ENCODE measurements at regions not wholly inside any gene's neighbourhood (a gene's known extent, or its start where the extent isn't known, plus 50 kb on each side); places are given as distances from the start of the nearest gene placed in this dataset.

GRCh38 chr4:96126227-96126626, 286.3 kb downstream of the PDHA2 start:
- Histone ChIP-seq H3K27ac (ENCODE audit: low read depth, low read length) (no peak overlapping the region), H3K4me3 (ENCODE audit: low read length in 2 of 2) (no peak overlapping the region), H3K4me1 (ENCODE audit: insufficient read depth, low read length) (no peaks in the 10 kb centered on the region), H3K36me3 (ENCODE audit: insufficient read depth, low read length) (no peaks in the 10 kb centered on the region), H3K27me3 (ENCODE audit: insufficient read depth, low read length) (no peaks in the 10 kb centered on the region), H3K9me3 (ENCODE audit: control insufficient read depth in 1 of 2, low read length in 2 of 2) (no peaks in the 10 kb centered on the region)
- ChIA-PET POLR2A (ENCODE audit: partially characterized antibody) (no interaction called here), CTCF (ENCODE audit: partially characterized antibody) (no interaction called here)
- no peak overlapping the region for H3K27ac Mint-ChIP-seq
- peaks cover 0 to 6% (median 0%) of the 10 kb centered on the region in 8 donors for H3K9me3 Mint-ChIP-seq
- no peak for DNase-seq
- no peaks in the 10 kb centered on the region for H3K36me3 Mint-ChIP-seq
- intact Hi-C loops (cut with micrococcal nuclease) = no loop called here
- H3K4me3 Mint-ChIP-seq = no peak overlapping the region
- no peaks in the 10 kb centered on the region for H3K27me3 Mint-ChIP-seq
- no peaks in the 10 kb centered on the region for H3K4me1 Mint-ChIP-seq

- H3K4me3 Mint-ChIP-seq = no peak overlapping the region
- Histone ChIP-seq H3K27me3 (ENCODE audit: insufficient read depth, low read length) (no peaks in the 10 kb centered on the region), H3K4me3 (ENCODE audit: low read length in 2 of 2) (no peak overlapping the region), H3K9me3 (ENCODE audit: control insufficient read depth in 1 of 2, low read length in 2 of 2) (no peaks in the 10 kb centered on the region), H3K27ac (ENCODE audit: low read depth, low read length) (no peak overlapping the region), H3K36me3 (ENCODE audit: insufficient read depth, low read length) (no peaks in the 10 kb centered on the region), H3K4me1 (ENCODE audit: insufficient read depth, low read length) (no peaks in the 10 kb centered on the region)
- ChIA-PET POLR2A (ENCODE audit: partially characterized antibody) (no interaction called here), CTCF (ENCODE audit: partially characterized antibody) (no interaction called here)
- no peaks in the 10 kb centered on the region for H3K4me1 Mint-ChIP-seq
- H3K27ac Mint-ChIP-seq = no peak overlapping the region
- peaks cover 0 to 3% (median 0%) of the 10 kb centered on the region in 8 donors for H3K9me3 Mint-ChIP-seq
- DNase-seq = no peak
- H3K36me3 Mint-ChIP-seq = no peaks in the 10 kb centered on the region
- intact Hi-C loops (cut with micrococcal nuclease) = no loop called here
- H3K27me3 Mint-ChIP-seq = no peaks in the 10 kb centered on the region
These were observed 291.3 kb downstream of the PDHA2 start for GRCh38 chr4:96131186-96131585.

GRCh38 chr4:96134806-96135205, 294.9 kb downstream of the PDHA2 start:
- Mint-ChIP-seq H3K4me1 (no peaks in the 10 kb centered on the region), H3K36me3 (no peaks in the 10 kb centered on the region), H3K9me3 (peaks cover 0 to 3% (median 0%) of the 10 kb centered on the region in 8 donors), H3K27ac (no peak overlapping the region), H3K4me3 (no peak overlapping the region), H3K27me3 (no peaks in the 10 kb centered on the region)
- Histone ChIP-seq H3K27ac (ENCODE audit: low read depth, low read length) (no peak overlapping the region), H3K4me3 (ENCODE audit: low read length in 2 of 2) (no peak overlapping the region), H3K4me1 (ENCODE audit: insufficient read depth, low read length) (no peaks in the 10 kb centered on the region), H3K27me3 (ENCODE audit: insufficient read depth, low read length) (no peaks in the 10 kb centered on the region), H3K36me3 (ENCODE audit: insufficient read depth, low read length) (no peaks in the 10 kb centered on the region), H3K9me3 (ENCODE audit: control insufficient read depth in 1 of 2, low read length in 2 of 2) (no peaks in the 10 kb centered on the region)
- no peak for DNase-seq
- ChIA-PET CTCF (ENCODE audit: partially characterized antibody) (no interaction called here), POLR2A (ENCODE audit: partially characterized antibody) (no interaction called here)
- intact Hi-C loops (cut with micrococcal nuclease) = no loop called here

GRCh38 chr4:96136056-96136455, 296.2 kb downstream of the PDHA2 start:
- Mint-ChIP-seq H3K4me3 (no peak overlapping the region), H3K36me3 (no peaks in the 10 kb centered on the region), H3K4me1 (no peaks in the 10 kb centered on the region), H3K27me3 (no peaks in the 10 kb centered on the region), H3K9me3 (peaks cover 0 to 3% (median 0%) of the 10 kb centered on the region in 8 donors), H3K27ac (no peak overlapping the region)
- H3K4me3 ChIP-seq (ENCODE audit: low read length in 2 of 2) = no peak overlapping the region
- ChIA-PET CTCF (ENCODE audit: partially characterized antibody) (no interaction called here), POLR2A (ENCODE audit: partially characterized antibody) (no interaction called here)
- no peak for DNase-seq
- no peaks in the 10 kb centered on the region for H3K9me3 ChIP-seq (ENCODE audit: control insufficient read depth in 1 of 2, low read length in 2 of 2)
- H3K4me1 ChIP-seq (ENCODE audit: insufficient read depth, low read length) = no peaks in the 10 kb centered on the region
- intact Hi-C loops (cut with micrococcal nuclease) = no loop called here
- no peaks in the 10 kb centered on the region for H3K27me3 ChIP-seq (ENCODE audit: insufficient read depth, low read length)
- H3K36me3 ChIP-seq (ENCODE audit: insufficient read depth, low read length) = no peaks in the 10 kb centered on the region
- H3K27ac ChIP-seq (ENCODE audit: low read depth, low read length) = no peak overlapping the region

- H3K27ac ChIP-seq (ENCODE audit: low read depth, low read length) = no peak overlapping the region
- H3K27me3 Mint-ChIP-seq = no peaks in the 10 kb centered on the region
- ChIA-PET POLR2A (ENCODE audit: partially characterized antibody) (no interaction called here), CTCF (ENCODE audit: partially characterized antibody) (no interaction called here)
- H3K36me3 Mint-ChIP-seq = no peaks in the 10 kb centered on the region
- no peaks in the 10 kb centered on the region for H3K4me1 ChIP-seq (ENCODE audit: insufficient read depth, low read length)
- H3K4me1 Mint-ChIP-seq = no peaks in the 10 kb centered on the region
- DNase-seq = no peak
- intact Hi-C loops (cut with micrococcal nuclease) = no loop called here
- no peaks in the 10 kb centered on the region for H3K36me3 ChIP-seq (ENCODE audit: insufficient read depth, low read length)
- H3K9me3 Mint-ChIP-seq = peaks cover 0 to 5% (median 0%) of the 10 kb centered on the region in 8 donors
- H3K4me3 Mint-ChIP-seq = no peak overlapping the region
- no peaks in the 10 kb centered on the region for H3K9me3 ChIP-seq (ENCODE audit: control insufficient read depth in 1 of 2, low read length in 2 of 2)
- no peak overlapping the region for H3K27ac Mint-ChIP-seq
- H3K4me3 ChIP-seq (ENCODE audit: low read length in 2 of 2) = no peak overlapping the region
- no peaks in the 10 kb centered on the region for H3K27me3 ChIP-seq (ENCODE audit: insufficient read depth, low read length)
These were observed 299.5 kb downstream of the PDHA2 start for GRCh38 chr4:96139251-96139929.

- H3K27ac ChIP-seq (ENCODE audit: low read depth, low read length) = no peak overlapping the region
- intact Hi-C loops (cut with micrococcal nuclease) = no loop called here
- H3K4me3 Mint-ChIP-seq = no peak overlapping the region
These were observed 305.7 kb downstream of the PDHA2 start for GRCh38 chr4:96145601-96146000.

GRCh38 chr4:96146686-96147085, 306.8 kb downstream of the PDHA2 start:
- Mint-ChIP-seq H3K27ac (no peak overlapping the region), H3K9me3 (peaks cover 0 to 5% (median 0%) of the 10 kb centered on the region in 8 donors), H3K4me1 (no peaks in the 10 kb centered on the region), H3K4me3 (no peak overlapping the region), H3K36me3 (no peaks in the 10 kb centered on the region), H3K27me3 (no peaks in the 10 kb centered on the region)
- no peaks in the 10 kb centered on the region for H3K27me3 ChIP-seq (ENCODE audit: insufficient read depth, low read length)
- DNase-seq = no peak
- ChIA-PET POLR2A (ENCODE audit: partially characterized antibody) (no interaction called here), CTCF (ENCODE audit: partially characterized antibody) (no interaction called here)
- no peaks in the 10 kb centered on the region for H3K4me1 ChIP-seq (ENCODE audit: insufficient read depth, low read length)
- H3K9me3 ChIP-seq (ENCODE audit: control insufficient read depth in 1 of 2, low read length in 2 of 2) = no peaks in the 10 kb centered on the region
- no peaks in the 10 kb centered on the region for H3K36me3 ChIP-seq (ENCODE audit: insufficient read depth, low read length)
- no peak overlapping the region for H3K27ac ChIP-seq (ENCODE audit: low read depth, low read length)
- no peak overlapping the region for H3K4me3 ChIP-seq (ENCODE audit: low read length in 2 of 2)
- intact Hi-C loops (cut with micrococcal nuclease) = no loop called here

More at GRCh38 chr4:96145601-96146000, 305.7 kb downstream of the PDHA2 start:
- Histone ChIP-seq H3K36me3 (ENCODE audit: insufficient read depth, low read length) (no peaks in the 10 kb centered on the region), H3K27me3 (ENCODE audit: insufficient read depth, low read length) (no peaks in the 10 kb centered on the region), H3K9me3 (ENCODE audit: control insufficient read depth in 1 of 2, low read length in 2 of 2) (no peaks in the 10 kb centered on the region), H3K4me1 (ENCODE audit: insufficient read depth, low read length) (no peaks in the 10 kb centered on the region), H3K4me3 (ENCODE audit: low read length in 2 of 2) (no peak overlapping the region)
- Mint-ChIP-seq H3K27ac (no peak overlapping the region), H3K36me3 (no peaks in the 10 kb centered on the region), H3K4me1 (no peaks in the 10 kb centered on the region), H3K9me3 (peaks cover 0 to 5% (median under 1%) of the 10 kb centered on the region in 8 donors), H3K27me3 (no peaks in the 10 kb centered on the region)
- no peak for DNase-seq
- ChIA-PET POLR2A (ENCODE audit: partially characterized antibody) (no interaction called here), CTCF (ENCODE audit: partially characterized antibody) (no interaction called here)

- H3K4me3 Mint-ChIP-seq = no peak overlapping the region
- intact Hi-C loops (cut with micrococcal nuclease) = no loop called here
- POLR2A ChIA-PET (ENCODE audit: partially characterized antibody) = no interaction called here
These were observed 310.0 kb downstream of the PDHA2 start for GRCh38 chr4:96149894-96150293.

More at GRCh38 chr4:96149894-96150293, 310.0 kb downstream of the PDHA2 start:
- Histone ChIP-seq H3K27me3 (ENCODE audit: insufficient read depth, low read length) (no peaks in the 10 kb centered on the region), H3K9me3 (ENCODE audit: control insufficient read depth in 1 of 2, low read length in 2 of 2) (no peaks in the 10 kb centered on the region), H3K4me3 (ENCODE audit: low read length in 2 of 2) (no peak overlapping the region), H3K36me3 (ENCODE audit: insufficient read depth, low read length) (no peaks in the 10 kb centered on the region), H3K27ac (ENCODE audit: low read depth, low read length) (no peak overlapping the region), H3K4me1 (ENCODE audit: insufficient read depth, low read length) (no peaks in the 10 kb centered on the region)
- no peaks in the 10 kb centered on the region for H3K4me1 Mint-ChIP-seq
- H3K36me3 Mint-ChIP-seq = no peaks in the 10 kb centered on the region
- DNase-seq = no peak
- CTCF ChIA-PET (ENCODE audit: partially characterized antibody) = no interaction called here
- H3K27ac Mint-ChIP-seq = no peak overlapping the region
- H3K9me3 Mint-ChIP-seq = peaks cover 0 to 2% (median 0%) of the 10 kb centered on the region in 8 donors
- no peaks in the 10 kb centered on the region for H3K27me3 Mint-ChIP-seq

Data from CD4-positive, alpha-beta memory T cell (primary cell).